NCI-H146 treated with DMSO at 0.1 percent for 48 hours (cell line): ENCODE measurements at regions not wholly inside any gene's neighbourhood (a gene's known extent, or its start where the extent isn't known, plus 50 kb on each side); places are given as distances from the start of the nearest gene placed in this dataset.
A peak's percentile ranks its signal among the peaks of the same experiment; 100 is the strongest.
"Not testable (repeated sequence)": the region's sequence is repeated elsewhere in the genome, so short reads cannot be mapped to it uniquely, and the experiment has no call there.

Experiments
- DNase-seq: peaks from one replicate; lab custom pipeline; 2025; ENCODE audit not compliant: unreplicated experiment; lab: John Stamatoyannopoulos, UW

DNA sequence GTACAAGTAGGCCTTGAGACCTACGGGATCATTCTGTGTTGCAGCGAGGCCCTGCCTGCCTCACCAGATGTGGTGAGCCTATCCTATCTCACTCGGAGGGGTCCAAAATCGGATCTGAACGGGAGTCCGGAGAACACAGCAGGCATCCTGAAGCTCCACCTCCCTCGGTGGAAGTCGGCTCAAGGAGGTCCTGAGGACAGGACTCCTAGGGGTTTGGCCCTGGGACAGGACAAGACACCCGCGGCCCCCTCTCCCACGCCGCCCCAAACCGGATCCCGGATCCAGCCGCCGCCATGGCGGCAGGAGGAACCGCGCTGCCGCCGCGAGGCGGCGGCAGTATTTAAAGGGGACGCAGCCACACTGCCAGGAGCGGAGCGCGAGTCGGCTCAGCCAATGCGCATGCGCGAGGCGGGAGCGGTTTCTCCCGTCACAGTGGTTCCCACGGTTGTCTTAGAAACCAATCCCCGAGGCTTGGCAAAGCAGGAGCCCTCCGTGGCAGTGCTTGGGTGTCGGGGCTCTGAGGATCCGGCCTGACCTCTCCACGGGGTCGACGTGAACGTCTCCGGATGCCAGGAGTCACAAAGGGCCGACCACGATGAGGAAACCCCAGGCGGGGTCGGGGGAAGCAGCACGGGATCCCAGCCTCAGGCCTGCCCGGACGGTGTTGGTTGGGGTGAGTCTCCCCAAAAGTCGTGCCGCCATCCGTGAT lies 454.6 kb upstream of the ZNG1F start:
- peak; percentile 47 for DNase-seq

DNA sequence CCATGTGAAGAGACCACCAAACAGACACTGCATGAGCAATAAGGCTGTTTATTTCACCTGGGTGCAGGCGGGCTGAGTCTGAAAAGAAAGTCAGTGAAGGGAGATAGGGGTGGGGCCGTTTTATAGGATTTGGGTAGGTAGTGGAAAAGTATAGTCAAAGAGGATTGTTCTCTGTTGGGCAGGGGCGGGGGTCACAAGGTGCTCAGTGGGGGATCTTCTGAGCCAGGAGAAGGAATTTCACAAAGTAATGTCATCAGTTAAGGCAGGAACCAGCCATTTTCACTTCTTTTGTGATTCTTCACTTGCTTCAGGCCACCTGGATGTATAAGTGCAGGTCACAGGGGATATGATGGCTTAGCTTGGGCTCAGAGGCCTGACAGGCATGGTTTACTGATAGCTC lies 444.6 kb upstream of the ZNG1F start:
- not testable (repeated sequence) for DNase-seq

DNA sequence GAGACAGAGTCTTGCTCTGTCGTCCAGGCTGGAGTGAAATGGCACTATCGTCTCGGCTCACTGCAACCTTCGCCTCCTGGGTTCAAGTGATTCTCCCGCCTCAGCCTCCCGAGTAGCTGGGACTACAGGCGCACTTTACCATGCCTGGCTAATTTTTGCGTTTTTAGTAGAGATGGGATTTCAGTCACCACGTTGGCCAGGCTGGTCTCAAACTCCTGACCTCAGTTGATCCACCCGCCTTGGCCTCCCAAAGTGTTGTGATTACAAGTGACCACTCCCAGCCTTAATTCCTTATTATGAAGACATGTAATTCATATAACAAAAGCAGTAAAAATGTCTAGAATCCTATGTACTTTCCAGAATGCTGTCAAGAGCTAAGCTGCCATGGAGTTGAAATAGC lies 434.5 kb upstream of the ZNG1F start:
- not testable (repeated sequence) for DNase-seq

DNA sequence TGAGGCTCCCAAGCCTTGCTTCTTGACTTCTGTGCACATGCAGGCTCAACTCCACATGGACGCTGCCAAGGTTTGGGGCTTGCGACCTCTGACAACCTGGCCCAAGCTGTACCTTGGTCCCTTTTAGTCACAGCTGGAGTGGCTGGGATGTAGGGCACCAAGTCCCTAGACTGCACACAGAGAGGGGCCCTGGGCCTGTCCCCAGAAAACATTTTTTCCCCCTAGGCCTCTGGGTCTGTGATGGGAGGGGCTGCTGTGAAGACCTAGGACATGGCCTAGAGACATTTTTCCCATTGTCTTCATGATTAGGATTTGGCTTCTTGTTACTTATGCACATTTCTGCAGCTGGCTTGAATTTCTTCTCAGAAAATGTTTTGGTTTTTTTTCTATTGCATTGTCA lies 430.1 kb upstream of the ZNG1F start:
- DNase-seq, result not testable (repeated sequence)

DNA sequence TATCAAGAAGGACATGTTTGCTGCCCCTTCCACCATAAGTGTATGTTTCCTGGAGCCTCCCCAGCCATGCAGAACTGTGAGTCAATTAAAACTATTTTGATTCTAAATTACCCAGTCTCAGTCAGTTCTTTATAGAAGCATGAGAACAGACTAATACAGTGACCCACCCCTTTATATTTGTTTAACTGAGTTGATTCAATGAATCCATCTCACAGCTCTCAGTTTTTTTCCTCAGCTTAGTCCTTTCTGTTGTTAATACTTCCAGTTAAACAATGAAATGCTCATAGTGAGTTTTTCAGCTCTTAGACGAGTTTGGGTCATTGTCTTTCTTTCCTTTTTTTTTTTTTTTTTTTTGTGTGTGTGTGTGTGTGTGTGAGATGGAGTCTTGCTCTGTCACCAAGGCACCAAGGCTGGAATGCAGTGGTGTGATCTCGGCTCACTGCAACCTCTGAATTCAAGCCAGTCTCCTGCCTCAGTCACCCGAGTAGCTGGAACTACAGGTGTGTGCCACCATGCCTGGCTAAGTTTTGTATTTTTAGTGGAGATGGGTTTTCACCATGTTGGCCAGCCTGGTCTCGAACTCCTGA lies 417.9 kb upstream of the ZNG1F start:
- not testable (repeated sequence) for DNase-seq

DNA sequence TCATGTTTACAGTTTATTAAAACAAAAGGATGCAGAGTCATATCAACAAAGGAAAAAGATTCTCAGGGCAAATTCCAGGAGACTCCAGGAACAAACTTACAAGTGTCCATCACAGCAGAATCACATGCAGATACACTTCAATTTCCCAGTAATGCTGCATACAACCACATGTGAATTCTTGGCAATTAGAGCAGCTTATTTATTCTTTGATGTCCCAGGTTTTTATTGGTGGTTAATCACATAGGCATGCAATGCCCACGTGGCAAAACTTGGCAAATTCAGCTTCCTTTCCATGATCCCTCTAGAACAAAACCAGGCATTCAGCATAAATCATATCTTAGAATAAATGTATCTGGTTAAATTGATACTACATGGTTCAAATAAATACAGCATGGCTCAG lies 376.5 kb upstream of the ZNG1F start:
- not testable (repeated sequence) for DNase-seq
